ENCODE measurements at regions not wholly inside any gene's neighbourhood (a gene's known extent, or its start where the extent isn't known, plus 50 kb on each side); places are given as distances from the start of the nearest gene placed in this dataset.

DNA sequence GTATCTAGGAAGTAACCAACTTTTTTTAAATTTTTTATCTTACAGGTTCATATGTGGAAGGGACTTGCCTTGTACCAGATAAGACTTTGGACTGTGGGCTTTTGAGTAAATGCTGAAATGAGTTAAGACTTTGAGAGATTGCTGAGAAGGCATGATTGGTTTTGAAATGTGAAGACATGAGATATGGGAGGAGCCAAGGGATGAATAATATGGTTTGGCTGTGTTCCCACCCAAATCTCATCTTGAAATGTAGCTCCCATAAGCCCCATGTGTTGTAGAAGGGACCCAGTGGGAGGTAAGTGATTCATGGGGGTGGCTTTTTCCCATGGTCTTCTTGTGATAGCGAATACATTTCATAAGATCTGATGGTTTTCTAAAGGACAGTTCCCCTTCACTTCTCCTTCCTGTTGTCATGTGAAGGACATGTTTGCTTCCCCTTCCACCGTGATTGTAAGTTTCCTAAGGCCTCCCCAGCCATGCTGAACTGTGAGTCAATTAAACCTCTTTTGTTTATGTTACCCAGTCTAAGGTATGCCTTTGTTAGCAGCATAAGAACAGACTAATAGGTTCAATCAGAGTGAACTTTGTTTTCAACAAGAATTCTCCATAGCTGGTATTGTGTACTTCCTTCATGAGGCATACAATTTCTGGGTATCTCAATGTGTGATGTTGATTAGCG is 535.6 kb upstream of the MEF2C start:
- no peak for TF ChIP-seq POLR2A (IDR thresholded peaks at IDR 0.05)
- TF ChIP-seq, protein P1, sequence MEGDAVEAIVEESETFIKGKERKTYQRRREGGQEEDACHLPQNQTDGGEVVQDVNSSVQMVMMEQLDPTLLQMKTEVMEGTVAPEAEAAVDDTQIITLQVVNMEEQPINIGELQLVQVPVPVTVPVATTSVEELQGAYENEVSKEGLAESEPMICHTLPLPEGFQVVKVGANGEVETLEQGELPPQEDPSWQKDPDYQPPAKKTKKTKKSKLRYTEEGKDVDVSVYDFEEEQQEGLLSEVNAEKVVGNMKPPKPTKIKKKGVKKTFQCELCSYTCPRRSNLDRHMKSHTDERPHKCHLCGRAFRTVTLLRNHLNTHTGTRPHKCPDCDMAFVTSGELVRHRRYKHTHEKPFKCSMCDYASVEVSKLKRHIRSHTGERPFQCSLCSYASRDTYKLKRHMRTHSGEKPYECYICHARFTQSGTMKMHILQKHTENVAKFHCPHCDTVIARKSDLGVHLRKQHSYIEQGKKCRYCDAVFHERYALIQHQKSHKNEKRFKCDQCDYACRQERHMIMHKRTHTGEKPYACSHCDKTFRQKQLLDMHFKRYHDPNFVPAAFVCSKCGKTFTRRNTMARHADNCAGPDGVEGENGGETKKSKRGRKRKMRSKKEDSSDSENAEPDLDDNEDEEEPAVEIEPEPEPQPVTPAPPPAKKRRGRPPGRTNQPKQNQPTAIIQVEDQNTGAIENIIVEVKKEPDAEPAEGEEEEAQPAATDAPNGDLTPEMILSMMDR (IDR thresholded peaks at IDR 0.05) = no peak
